SK-N-SH treated with all-trans-retinoic acid at 6 μM for 48 hours (cell line): ENCODE measurements at regions not wholly inside any gene's neighbourhood (a gene's known extent, or its start where the extent isn't known, plus 50 kb on each side); places are given as distances from the start of the nearest gene placed in this dataset.

Source experiments
- ATAC-seq: fragments of 200-7000 bp; cut with Tn5 transposase; 3 replicates; pipeline ENCODE4 v1.9.1; 2020; ENCODE audit warnings: mild to moderate bottlenecking, moderate library complexity
- ARNTL ChIP-seq: fragments of 450-650 bp; formaldehyde crosslinking; IDR thresholded peaks from 2 replicates; pipeline ENCODE4 v1.5.0; 2020; ENCODE audit warnings: low read depth, mild to moderate bottlenecking, moderate library complexity, borderline replicate concordance
- BACH2 ChIP-seq: fragments of 250-450 bp; sonication (Bioruptor Pico); IDR thresholded peaks from 2 replicates; pipeline ENCODE4 v1.9.0; 2021; ENCODE audit warnings: mild to moderate bottlenecking, borderline replicate concordance
- CSDC2 ChIP-seq: fragments of 250-450 bp; sonication (Bioruptor Pico); IDR thresholded peaks from 2 replicates; pipeline ENCODE4 v1.5.0; 2020; ENCODE audit warnings: mild to moderate bottlenecking, moderate library complexity
- ESRRG ChIP-seq: fragments of 250-450 bp; sonication (Bioruptor Pico); IDR thresholded peaks from 2 replicates; pipeline ENCODE4 v1.6.1; 2021; ENCODE audit warnings: mild to moderate bottlenecking
- GLIS3 ChIP-seq: fragments of 250-450 bp; sonication (Bioruptor Pico); IDR thresholded peaks from 2 replicates; pipeline ENCODE4 v1.5.0; 2020; ENCODE audit warnings: mild to moderate bottlenecking, moderate library complexity
- ISL1 ChIP-seq: fragments of 250-450 bp; sonication (Bioruptor Pico); IDR thresholded peaks from 2 replicates; pipeline ENCODE4 v2.1.2; 2022; ENCODE audit warnings: mild to moderate bottlenecking, moderate library complexity
- OSR1 ChIP-seq: fragments of 250-450 bp; sonication (Bioruptor Pico); IDR thresholded peaks from 2 replicates; pipeline ENCODE4 v1.8.0; 2022; ENCODE audit warnings: moderate library complexity, mild to moderate bottlenecking, inconsistent platforms
- RARB ChIP-seq: fragments of 250-450 bp; sonication (Bioruptor Pico); IDR thresholded peaks from 2 replicates; pipeline ENCODE4 v1.8.0; 2021; ENCODE audit warnings: mild to moderate bottlenecking, moderate library complexity
- SNAI2 ChIP-seq: fragments of 250-450 bp; sonication (Bioruptor Pico); IDR thresholded peaks from 2 replicates; pipeline ENCODE4 v1.5.0; 2020; ENCODE audit warnings: mild to moderate bottlenecking, moderate library complexity
- TCF4 ChIP-seq: fragments of 250-450 bp; sonication (Bioruptor Pico); IDR thresholded peaks from 2 replicates; pipeline ENCODE4 v1.8.0; 2021; ENCODE audit warnings: mild to moderate bottlenecking, moderate library complexity, borderline replicate concordance
- TOX ChIP-seq: fragments of 250-450 bp; sonication (Bioruptor Pico); IDR thresholded peaks from 2 replicates; pipeline ENCODE4 v1.8.0; 2021; ENCODE audit warnings: mild to moderate bottlenecking, moderate library complexity, borderline replicate concordance
- ZC3H10 ChIP-seq: fragments of 250-450 bp; sonication (Bioruptor Pico); IDR thresholded peaks from 2 replicates; pipeline ENCODE4 v1.5.1; 2021; ENCODE audit warnings: mild to moderate bottlenecking, moderate library complexity
- ZFP3 ChIP-seq: fragments of 250-450 bp; sonication (Bioruptor Pico); IDR thresholded peaks from 2 replicates; pipeline ENCODE4 v1.5.0; 2020; ENCODE audit warnings: mild to moderate bottlenecking, moderate library complexity
- ZFP30 ChIP-seq: fragments of 450-650 bp; formaldehyde crosslinking; IDR thresholded peaks from 2 replicates; pipeline ENCODE4 v1.5.0; 2022; ENCODE audit warnings: mild to moderate bottlenecking, moderate library complexity
- ZNF70 ChIP-seq: fragments of 450-650 bp; formaldehyde crosslinking; IDR thresholded peaks from 2 replicates; pipeline ENCODE4 v1.5.0; 2020; ENCODE audit warnings: mild to moderate bottlenecking, moderate library complexity
- ZNF8 ChIP-seq: fragments of 450-650 bp; formaldehyde crosslinking; IDR thresholded peaks from 2 replicates; pipeline ENCODE4 v1.5.0; 2020; ENCODE audit warnings: mild to moderate bottlenecking, moderate library complexity
- TF ChIP-seq, protein P1 (sequence below): fragments of 250-450 bp; sonication (Bioruptor Pico); IDR thresholded peaks from 2 replicates; pipeline ENCODE4 v1.5.0; 2020; ENCODE audit warnings: mild to moderate bottlenecking, moderate library complexity
- TF ChIP-seq, protein P2 (sequence below): fragments of 250-450 bp; sonication (Bioruptor Pico); IDR thresholded peaks from 2 replicates; pipeline ENCODE4 v1.8.0; 2021; ENCODE audit warnings: low read depth, mild to moderate bottlenecking, moderate library complexity, borderline replicate concordance
- TF ChIP-seq, protein P3 (sequence below): fragments of 250-450 bp; sonication (Bioruptor Pico); IDR thresholded peaks from 2 replicates; pipeline ENCODE4 v1.8.0; 2020; ENCODE audit warnings: mild to moderate bottlenecking, moderate library complexity, borderline replicate concordance
- TF ChIP-seq, protein P4 (sequence below): fragments of 250-450 bp; sonication (Bioruptor Pico); IDR thresholded peaks from 2 replicates; pipeline ENCODE4 v1.5.1; 2021; ENCODE audit warnings: mild to moderate bottlenecking, moderate library complexity

DNA sequence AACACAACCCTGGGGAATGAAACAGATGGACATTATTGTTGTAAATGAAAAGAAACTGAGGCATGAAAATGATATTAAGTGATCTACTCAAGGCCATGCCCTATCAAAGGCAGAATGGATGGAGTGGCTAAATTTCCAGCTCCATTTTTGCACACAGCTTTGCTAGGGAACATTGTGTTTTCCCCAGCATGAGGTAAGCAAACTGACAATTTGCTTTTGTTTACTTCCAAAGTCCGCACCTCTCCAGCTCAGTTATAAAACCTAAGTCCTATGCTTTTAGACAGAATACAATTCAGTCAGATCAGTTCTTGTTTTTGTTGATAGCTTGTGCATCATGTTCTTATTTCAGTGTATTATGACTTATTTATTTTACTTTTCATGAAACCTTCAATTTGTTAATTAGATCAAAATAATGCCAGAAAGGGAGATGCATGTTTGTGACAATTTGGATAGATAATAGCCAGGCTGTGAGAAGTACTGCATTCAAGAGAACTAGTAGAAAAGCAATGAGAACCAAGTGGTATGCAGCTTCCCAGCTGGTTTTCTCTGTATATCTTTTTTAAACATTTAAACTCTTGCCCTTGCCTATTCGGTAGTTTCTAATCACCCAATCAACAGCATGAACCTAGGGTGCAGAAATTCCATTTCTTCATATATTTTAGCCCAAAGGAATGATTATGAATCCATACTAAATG, 380.8 kb downstream of the SPATA31D1 start:
- ATAC-seq: no peak
- no peak for TF ChIP-seq ZNF8
- no peak for TF ChIP-seq TCF4
- TF ChIP-seq, protein P1, sequence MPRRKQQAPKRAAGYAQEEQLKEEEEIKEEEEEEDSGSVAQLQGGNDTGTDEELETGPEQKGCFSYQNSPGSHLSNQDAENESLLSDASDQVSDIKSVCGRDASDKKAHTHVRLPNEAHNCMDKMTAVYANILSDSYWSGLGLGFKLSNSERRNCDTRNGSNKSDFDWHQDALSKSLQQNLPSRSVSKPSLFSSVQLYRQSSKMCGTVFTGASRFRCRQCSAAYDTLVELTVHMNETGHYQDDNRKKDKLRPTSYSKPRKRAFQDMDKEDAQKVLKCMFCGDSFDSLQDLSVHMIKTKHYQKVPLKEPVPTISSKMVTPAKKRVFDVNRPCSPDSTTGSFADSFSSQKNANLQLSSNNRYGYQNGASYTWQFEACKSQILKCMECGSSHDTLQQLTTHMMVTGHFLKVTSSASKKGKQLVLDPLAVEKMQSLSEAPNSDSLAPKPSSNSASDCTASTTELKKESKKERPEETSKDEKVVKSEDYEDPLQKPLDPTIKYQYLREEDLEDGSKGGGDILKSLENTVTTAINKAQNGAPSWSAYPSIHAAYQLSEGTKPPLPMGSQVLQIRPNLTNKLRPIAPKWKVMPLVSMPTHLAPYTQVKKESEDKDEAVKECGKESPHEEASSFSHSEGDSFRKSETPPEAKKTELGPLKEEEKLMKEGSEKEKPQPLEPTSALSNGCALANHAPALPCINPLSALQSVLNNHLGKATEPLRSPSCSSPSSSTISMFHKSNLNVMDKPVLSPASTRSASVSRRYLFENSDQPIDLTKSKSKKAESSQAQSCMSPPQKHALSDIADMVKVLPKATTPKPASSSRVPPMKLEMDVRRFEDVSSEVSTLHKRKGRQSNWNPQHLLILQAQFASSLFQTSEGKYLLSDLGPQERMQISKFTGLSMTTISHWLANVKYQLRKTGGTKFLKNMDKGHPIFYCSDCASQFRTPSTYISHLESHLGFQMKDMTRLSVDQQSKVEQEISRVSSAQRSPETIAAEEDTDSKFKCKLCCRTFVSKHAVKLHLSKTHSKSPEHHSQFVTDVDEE: no peak
- TF ChIP-seq, protein P2, sequence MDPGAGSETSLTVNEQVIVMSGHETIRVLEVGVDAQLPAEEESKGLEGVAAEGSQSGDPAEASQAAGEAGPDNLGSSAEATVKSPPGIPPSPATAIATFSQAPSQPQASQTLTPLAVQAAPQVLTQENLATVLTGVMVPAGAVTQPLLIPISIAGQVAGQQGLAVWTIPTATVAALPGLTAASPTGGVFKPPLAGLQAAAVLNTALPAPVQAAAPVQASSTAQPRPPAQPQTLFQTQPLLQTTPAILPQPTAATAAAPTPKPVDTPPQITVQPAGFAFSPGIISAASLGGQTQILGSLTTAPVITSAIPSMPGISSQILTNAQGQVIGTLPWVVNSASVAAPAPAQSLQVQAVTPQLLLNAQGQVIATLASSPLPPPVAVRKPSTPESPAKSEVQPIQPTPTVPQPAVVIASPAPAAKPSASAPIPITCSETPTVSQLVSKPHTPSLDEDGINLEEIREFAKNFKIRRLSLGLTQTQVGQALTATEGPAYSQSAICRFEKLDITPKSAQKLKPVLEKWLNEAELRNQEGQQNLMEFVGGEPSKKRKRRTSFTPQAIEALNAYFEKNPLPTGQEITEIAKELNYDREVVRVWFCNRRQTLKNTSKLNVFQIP: no peak
- no peak for TF ChIP-seq TOX
- TF ChIP-seq ARNTL (CRISPR knock-in tag): no peak
- TF ChIP-seq, protein P3, sequence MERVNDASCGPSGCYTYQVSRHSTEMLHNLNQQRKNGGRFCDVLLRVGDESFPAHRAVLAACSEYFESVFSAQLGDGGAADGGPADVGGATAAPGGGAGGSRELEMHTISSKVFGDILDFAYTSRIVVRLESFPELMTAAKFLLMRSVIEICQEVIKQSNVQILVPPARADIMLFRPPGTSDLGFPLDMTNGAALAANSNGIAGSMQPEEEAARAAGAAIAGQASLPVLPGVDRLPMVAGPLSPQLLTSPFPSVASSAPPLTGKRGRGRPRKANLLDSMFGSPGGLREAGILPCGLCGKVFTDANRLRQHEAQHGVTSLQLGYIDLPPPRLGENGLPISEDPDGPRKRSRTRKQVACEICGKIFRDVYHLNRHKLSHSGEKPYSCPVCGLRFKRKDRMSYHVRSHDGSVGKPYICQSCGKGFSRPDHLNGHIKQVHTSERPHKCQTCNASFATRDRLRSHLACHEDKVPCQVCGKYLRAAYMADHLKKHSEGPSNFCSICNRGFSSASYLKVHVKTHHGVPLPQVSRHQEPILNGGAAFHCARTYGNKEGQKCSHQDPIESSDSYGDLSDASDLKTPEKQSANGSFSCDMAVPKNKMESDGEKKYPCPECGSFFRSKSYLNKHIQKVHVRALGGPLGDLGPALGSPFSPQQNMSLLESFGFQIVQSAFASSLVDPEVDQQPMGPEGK (CRISPR knock-in tag): no peak
- no peak for TF ChIP-seq RARB
- TF ChIP-seq ZC3H10 (CRISPR knock-in tag): no peak
- no peak for TF ChIP-seq GLIS3 (CRISPR knock-in tag)

DNA sequence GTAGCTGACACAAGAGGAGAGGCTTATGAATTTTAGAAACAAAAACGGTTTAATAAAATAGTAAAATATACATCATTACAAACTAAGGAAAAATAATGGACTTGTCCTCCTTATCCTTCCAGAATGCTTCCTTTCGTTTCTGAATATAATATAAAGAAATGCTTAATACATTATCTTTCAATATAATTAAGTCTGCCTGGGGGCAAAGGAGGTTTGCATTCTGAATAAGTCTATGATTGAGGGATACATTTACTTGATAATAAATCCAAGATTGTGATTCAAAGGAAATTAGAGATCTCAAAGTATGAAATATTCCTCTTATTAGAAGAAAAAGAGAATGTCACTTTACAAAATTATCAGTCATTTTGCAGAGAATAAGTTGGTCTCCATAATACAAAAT, 386.5 kb downstream of the SPATA31D1 start:
- no peak for ATAC-seq

DNA sequence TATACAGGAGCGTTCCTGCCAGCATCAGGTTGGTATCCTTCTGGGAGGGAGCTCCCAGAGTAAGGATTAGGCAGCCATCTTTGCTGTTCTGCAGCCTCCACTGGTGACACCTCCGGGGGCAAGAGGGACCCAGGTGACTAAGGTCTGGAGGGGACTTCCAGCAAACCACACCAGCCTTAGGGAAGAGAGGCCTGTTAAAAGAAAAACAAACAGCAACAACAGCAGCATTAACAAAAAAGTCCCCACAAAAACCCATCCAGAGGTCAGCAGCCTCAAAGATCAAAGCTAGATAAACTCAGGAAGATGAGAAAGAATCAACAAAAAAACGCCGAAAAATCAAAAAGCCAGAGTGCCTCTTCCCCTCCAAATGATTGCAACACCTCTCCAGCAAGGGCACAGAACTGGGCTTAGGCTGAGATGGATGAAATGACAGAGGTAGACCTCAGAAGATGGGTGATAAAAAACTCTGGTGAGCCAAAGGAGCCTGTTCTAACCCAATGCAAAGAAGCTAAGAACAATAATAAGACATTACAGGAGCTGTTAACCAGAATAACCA, 388.2 kb downstream of the SPATA31D1 start:
- no peak for ATAC-seq
- TF ChIP-seq ESRRG (CRISPR knock-in tag) (no peak), ZFP3 (CRISPR knock-in tag) (no peak), ZNF70 (no peak), ZC3H10 (CRISPR knock-in tag) (no peak), BACH2 (CRISPR knock-in tag) (no peak), ZNF8 (no peak), TCF4 (no peak), SNAI2 (no peak), RARB (no peak), CSDC2 (CRISPR knock-in tag) (no peak)
- TF ChIP-seq, protein P2: no peak
- TF ChIP-seq, protein P1: no peak
- TF ChIP-seq, protein P4, sequence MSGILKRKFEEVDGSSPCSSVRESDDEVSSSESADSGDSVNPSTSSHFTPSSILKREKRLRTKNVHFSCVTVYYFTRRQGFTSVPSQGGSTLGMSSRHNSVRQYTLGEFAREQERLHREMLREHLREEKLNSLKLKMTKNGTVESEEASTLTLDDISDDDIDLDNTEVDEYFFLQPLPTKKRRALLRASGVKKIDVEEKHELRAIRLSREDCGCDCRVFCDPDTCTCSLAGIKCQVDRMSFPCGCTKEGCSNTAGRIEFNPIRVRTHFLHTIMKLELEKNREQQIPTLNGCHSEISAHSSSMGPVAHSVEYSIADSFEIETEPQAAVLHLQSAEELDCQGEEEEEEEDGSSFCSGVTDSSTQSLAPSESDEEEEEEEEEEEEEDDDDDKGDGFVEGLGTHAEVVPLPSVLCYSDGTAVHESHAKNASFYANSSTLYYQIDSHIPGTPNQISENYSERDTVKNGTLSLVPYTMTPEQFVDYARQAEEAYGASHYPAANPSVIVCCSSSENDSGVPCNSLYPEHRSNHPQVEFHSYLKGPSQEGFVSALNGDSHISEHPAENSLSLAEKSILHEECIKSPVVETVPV: no peak
- TF ChIP-seq, protein P3 (CRISPR knock-in tag): no peak

More for the DNA sequence above, 386.5 kb downstream of the SPATA31D1 start:
- no peak for TF ChIP-seq ZFP3 (CRISPR knock-in tag)
- TF ChIP-seq OSR1 (CRISPR knock-in tag): no peak
- TF ChIP-seq ZC3H10 (CRISPR knock-in tag): no peak
- TF ChIP-seq ISL1 (CRISPR knock-in tag): no peak
- no peak for TF ChIP-seq TOX
- TF ChIP-seq, protein P4: no peak
- TF ChIP-seq ZFP30 (CRISPR knock-in tag): no peak
- TF ChIP-seq ARNTL (CRISPR knock-in tag): no peak
- TF ChIP-seq ZNF70: no peak
- TF ChIP-seq GLIS3 (CRISPR knock-in tag): no peak
- TF ChIP-seq, all 23 proteins: peak for 0
